HG03571 (cell line): ENCODE measurements at regions not wholly inside any gene's neighbourhood (a gene's known extent, or its start where the extent isn't known, plus 50 kb on each side); places are given as distances from the start of the nearest gene placed in this dataset.

ENCODE experiments used
- ATAC-seq: cut with Tn5 transposase; IDR thresholded peaks from one replicate; pipeline ENCODE4 v1.9.1; 2021; ENCODE audit not compliant: unreplicated experiment

- ATAC-seq: no peak
Observed at GRCh38 chr5:29897916-29898315, 1295.6 kb upstream of the CDH6 start.

DNA sequence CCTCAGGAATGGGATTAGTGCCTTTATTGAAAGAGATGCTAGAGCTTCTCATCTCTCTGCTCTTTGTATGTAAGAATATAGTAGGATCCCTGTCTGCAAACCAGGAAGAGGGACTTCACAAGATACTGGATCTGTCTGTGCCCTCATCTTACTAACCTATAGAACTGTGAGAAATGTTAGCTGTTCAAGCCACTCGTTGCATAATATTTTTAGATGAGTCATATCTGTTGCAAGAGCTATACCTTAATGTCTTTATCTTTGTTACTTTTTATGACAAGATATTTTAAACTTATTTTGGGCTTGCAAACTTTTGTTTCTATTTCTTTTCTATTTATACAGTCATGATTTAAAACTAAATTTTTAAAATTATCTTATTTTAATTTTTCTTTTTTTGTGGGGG, 1296.8 kb upstream of the CDH6 start:
- no peak for ATAC-seq

GRCh38 chr5:29894668-29895067, 1298.8 kb upstream of the CDH6 start:
- no peak for ATAC-seq

DNA sequence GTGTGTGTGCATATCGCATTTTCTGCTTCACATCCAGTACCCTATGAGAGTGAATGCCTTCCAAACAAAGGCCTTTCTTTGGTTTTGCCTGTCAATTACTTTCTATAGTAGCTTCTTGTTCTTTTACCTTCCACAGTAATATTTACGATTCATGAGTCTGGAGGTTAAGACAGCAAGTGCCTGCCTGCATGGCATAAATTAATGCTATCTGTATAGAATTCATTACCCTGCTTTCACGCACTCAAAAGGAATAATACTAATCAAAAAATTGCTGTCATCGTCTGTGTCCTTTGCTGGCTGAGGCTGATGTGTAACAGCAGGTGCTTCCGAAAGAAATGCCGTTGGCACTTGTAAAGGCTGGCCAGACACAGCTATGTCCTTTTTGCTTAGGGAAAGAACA, 1304.4 kb upstream of the CDH6 start:
- ATAC-seq: no peak

DNA sequence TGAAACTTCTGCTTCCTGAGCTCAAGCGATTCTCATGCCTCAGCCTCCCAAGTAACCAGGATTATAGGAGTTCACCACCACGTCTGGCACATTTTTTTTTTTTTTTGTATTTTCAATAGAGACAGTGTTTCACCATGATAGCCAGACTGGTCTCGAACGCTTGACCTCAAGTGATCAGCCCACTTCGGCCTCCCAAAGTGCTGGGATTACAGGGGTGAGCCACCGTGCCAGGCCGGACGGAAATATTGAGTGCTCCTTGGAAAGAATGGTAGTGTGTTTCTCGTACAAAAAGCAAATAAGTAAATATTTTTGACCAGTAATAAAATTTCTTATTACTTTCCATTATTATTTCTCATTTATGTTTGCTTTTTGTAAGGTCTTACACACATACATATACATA, 1307.9 kb upstream of the CDH6 start:
- no peak for ATAC-seq

DNA sequence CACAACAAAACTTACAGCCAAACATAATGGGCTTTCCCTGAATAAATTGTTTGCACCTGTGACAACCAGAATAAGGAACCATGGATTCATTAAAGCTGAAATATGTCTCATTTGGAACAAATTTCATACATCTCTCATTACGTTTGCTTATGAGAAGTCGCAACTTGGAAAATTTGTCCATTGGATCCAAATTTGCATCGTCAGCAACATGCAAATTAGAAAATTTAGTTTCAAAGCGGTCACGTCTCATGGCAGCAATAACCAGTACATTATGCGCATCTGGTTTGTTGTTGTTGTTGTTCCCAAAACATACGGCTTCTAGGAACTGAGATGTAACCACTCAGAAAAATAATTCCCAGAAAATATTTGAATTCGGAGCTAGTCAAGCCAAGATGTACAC, 1311.5 kb upstream of the CDH6 start:
- ATAC-seq: no peak

- no peak for ATAC-seq
Observed at GRCh38 chr5:29879401-29879800, 1314.1 kb upstream of the CDH6 start.

DNA sequence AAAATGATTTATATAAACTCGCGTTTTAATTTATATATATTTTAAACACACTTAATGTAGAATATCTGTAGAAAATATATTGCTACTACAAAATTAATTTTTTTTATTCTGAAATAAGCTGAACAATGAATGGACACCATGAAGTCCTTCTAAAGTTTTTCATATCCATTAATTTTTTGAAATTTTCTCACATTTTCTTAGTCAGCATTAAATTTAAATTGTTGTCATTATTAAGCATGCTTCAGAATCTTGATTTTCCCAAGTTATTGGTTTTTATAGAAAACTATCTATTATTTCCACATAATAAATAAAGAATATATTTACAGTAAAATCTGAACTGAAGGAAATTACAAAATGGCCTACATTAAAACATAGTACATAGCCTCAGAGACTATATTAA, 1314.9 kb upstream of the CDH6 start:
- ATAC-seq: no peak

DNA sequence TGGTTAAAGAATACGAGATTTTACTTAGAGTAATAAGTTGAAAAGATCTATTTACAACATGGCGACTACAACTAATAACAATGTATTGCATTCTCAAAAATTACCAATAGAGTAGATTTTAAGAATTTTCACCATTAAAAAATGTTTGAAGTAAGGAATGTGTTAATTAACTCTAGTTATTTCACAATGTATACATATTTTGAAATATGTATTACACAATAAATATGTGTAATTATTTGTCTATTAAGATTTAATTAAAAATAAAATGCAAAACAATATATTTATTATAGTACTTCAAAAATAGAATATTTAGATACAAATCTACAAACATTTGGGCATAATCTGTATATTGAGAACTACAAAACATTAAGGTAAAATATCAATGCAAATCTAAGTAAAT, 1326.3 kb upstream of the CDH6 start:
- ATAC-seq: no peak

DNA sequence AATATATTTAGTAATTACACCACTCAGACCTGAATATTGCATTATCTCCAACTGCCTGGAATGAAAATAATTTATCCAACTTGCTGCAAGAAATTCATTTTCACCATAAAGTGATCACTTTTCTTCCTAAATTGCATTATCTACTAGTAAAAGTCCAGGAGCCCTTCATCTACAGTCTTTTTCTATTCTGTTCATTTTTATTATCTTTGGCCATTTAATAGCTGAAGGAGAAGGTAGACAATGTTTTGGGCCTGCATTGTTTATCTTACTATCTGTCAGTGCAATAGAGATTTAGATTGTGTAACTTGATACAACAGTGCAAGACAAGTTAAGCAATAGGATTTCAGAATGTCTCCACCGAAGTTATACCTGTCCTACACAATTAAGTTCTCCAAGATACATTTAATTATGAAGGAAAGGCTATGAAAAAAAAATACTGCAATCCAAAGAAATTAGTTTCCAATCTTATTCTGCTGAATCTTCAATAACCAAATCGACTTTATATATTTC, 1339.7 kb upstream of the CDH6 start:
- ATAC-seq: no peak

GRCh38 chr5:29852329-29852728, 1341.2 kb upstream of the CDH6 start:
- ATAC-seq: no peak

DNA sequence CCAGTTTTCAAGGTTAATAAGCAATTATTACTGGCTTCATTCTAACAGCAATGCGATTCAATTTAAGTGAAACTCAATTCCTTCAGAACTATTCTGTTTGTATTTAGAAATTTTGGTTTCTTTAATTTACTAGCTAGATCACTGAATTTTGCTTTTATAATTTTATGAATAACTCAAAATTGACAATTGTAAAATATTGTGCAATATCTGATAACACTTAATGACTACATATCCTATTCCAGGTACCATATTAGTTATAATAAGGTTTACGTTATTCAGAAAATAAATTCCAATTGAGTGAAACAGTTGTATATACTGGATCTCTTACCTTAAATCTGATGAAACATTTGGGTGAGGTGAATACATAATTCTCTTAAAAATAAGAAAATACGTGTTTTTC, 1348.3 kb upstream of the CDH6 start:
- ATAC-seq: no peak

- no peak for ATAC-seq
Observed at GRCh38 chr5:29833394-29833793, 1360.1 kb upstream of the CDH6 start.

DNA sequence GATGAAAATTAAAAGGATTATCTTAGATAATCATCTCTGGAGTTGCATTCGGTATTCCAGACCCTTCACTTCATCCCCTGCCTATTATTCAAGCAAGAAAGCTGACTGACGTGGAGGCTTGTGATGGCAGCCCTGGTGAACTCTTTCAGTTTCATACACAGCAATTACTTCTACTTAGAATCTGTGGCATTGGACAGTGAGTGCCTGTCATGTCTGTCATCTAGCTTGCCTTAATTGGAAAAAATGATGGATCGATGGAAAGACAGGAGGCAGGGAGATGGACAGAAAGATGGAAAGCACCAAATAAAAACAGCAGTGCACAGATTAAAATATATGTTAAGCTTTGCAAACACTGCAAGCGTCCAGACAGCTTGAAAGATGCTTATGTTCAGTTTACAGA, 1371.0 kb upstream of the CDH6 start:
- no peak for ATAC-seq

- no peak for ATAC-seq
Observed at GRCh38 chr5:29811914-29812679, 1381.4 kb upstream of the CDH6 start.

DNA sequence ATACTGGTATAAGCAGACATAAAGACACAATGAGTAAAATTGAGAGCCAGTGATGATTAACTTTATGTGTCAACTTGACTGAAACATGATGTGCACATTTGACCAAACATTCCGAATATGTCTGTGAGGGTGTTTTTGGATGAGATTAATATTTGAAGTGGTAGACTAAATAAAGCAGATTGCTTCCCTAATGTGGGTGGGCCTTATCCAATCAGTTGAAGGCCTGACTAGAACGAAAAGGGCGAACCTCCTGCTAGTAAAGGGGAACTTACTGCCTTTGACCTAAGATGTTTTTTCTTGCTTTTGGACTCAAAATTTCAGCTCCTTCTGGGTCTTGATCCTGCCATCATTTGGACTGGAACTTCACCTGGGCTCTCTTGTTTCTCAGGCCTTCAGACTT, 1387.7 kb upstream of the CDH6 start:
- ATAC-seq: no peak

DNA sequence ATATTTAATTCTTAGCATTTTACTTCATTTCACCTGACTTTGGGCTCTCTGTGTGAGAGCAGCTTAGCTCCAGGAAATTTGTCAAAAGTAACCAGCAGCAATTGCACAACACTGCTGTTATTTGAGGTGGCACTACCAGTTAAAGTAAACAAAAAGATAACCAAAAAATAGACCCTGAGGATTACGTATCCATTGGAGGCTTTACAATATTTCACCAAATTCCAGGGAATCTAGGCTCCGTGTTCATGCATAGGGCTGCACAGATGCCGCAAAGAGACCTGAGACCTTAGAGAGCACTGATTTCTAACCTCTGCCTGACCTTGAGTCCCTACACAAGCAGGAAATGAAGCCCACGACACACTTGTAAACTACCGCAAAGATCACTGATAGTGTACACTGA, 1392.7 kb upstream of the CDH6 start:
- no peak for ATAC-seq

DNA sequence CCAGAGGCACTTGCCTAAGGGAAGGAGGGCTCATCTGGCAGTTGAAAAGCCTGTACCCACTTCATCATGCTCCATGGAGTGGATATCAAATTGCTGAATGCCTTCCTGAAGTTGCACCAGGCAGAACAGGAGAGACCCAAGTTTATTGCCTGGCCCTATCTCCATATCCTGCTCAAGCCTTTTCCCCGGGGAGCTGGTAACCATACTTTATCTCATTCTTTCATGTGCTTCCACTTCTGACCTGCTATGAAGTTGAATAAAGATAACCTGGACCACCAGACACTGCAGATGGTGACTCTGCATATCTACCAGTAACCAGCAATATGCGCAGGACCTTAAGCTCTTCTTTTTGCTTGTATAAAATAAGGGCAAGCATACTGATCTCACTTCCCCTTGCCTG, 1397.5 kb upstream of the CDH6 start:
- no peak for ATAC-seq

- no peak for ATAC-seq
Observed at GRCh38 chr5:29795096-29795652, 1398.3 kb upstream of the CDH6 start.

DNA sequence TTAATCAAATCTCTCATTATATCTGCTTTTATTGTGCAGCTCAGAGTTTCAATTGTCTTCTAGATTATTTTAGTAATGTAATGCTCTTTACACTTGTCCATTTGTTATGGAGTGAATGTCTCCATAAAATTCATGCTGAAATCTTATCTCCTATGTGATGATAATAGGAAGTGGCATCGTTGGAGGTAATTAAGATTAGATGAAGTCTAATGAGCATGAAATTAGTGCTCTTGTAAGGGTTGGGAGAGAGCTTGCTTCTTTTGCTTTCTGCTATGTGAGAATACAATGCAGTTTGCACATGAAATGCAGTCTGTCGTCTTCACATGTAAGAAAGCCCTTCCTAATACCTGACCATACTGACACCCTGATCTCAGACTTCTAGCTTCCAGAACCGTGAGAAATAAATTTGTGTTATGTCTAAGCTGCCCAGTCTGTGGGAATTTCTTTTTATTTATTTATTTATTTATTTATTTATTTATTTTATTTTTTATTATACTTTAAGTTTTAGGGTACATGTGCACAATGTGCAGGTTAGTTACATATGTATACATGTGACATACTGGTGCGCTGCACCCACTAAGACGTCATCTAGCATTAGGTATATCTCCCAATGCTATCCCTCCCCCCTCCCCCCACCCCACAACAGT, 1399.2 kb upstream of the CDH6 start:
- no peak for ATAC-seq

DNA sequence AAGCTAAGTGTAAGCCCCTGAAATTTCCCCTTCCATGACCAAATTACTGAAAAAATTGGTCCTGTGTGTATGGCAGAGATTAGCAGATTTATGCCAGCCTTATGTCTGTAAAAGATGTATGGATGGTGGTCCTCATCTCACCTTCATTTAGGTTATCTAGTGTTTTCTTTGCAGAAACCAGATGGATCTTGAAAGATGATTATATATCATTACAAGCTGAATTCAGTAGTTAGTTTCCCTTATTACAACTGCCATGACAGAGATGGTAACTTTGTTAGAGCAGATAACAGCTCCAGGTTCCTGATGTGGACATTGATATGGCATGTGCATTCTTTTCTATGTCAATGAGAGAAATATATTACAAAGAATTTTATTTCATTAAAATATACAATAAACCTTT, 1403.2 kb upstream of the CDH6 start:
- no peak for ATAC-seq

DNA sequence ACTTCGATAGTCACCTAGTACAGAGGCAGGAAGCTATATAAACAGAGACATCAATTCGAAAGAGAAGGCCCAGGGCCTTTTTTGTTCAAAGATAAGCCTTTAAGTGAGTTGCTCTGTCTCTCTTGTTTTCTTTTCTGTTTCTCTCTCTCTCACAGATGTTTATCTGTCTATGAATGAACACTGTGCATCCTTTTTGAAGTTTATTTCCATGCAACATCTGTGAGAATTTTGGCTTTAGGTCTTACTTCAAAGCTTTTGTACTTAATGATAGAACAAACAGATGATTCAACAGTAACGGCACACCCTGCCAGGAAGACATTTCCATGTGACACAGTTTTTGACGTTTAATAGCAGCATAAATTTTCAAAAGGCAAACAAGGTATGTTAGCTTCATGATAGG, 1413.1 kb upstream of the CDH6 start:
- no peak for ATAC-seq
